Astrocyte (in vitro differentiated cells and primary cell): ENCODE measurements at regions not wholly inside any gene's neighbourhood (a gene's known extent, or its start where the extent isn't known, plus 50 kb on each side); places are given as distances from the start of the nearest gene placed in this dataset.

ENCODE experiments used
- CTCF ChIP-seq: IDR thresholded peaks from 2 replicates; pipeline ENCODE4 v1.5.1; 2011; ENCODE audit warnings: low read depth, mild to moderate bottlenecking, inconsistent platforms, low read length, moderate library complexity; ENCODE audit not compliant: insufficient read depth
- EZH2 ChIP-seq: IDR thresholded peaks from 2 replicates; pipeline ENCODE4 v1.6.1; 2012; ENCODE audit warnings: mild to moderate bottlenecking, low read length, inconsistent platforms; ENCODE audit not compliant: insufficient read depth

DNA sequence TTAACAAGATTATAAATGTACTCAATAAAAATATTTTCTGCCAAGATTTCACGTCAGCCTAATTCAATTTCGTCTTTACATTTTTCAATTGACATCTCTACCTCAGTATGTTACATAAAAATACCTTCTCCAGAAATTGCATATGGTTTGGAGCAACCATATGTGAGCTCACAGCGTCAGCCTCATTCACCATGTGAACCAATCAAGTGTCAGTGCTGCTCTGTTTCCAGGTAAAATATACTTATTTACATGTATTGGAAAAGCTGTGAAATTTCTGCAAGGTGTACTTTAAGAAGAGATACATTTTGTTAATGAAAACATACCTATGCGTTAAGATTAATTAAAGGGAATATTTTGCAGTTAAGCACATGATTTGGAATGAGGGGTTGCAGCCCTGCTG lies 110.7 kb upstream of the PRSS1 start:
- no peak for TF ChIP-seq CTCF
- TF ChIP-seq EZH2: no peak
